Body of pancreas (tissue), 4 donors: ENCODE measurements at regions not wholly inside any gene's neighbourhood (a gene's known extent, or its start where the extent isn't known, plus 50 kb on each side); places are given as distances from the start of the nearest gene placed in this dataset.

Experiments
- CTCF ChIP-seq, 7 experiments: fragments of 450-650 bp in 4 of 7; fragments of 200-600 bp in 3 of 7; sonication (generic) in 3 of 7; IDR thresholded peaks; one replicate each; pipeline ENCODE4 v1.5.1; 2016 to 2019; ENCODE audit warnings: antibody characterized with exemption in 7 of 7
- POLR2A ChIP-seq, 3 donors: fragments of 450-650 bp; IDR thresholded peaks; one replicate each; pipeline ENCODE4 v1.6.1; 2016; ENCODE audit warnings: antibody characterized with exemption in 3 of 3, mild to moderate bottlenecking in 2 of 3

GRCh38 chr3:180352261-180352660, 249.7 kb upstream of the TTC14 start:
- TF ChIP-seq CTCF (IDR thresholded peaks at IDR 0.05) (no peak), POLR2A (IDR thresholded peaks at IDR 0.05) (no peak)
